HG02970 (cell line): ENCODE measurements at regions not wholly inside any gene's neighbourhood (a gene's known extent, or its start where the extent isn't known, plus 50 kb on each side); places are given as distances from the start of the nearest gene placed in this dataset.

Source experiments
- ATAC-seq: cut with Tn5 transposase; IDR thresholded peaks from one replicate; pipeline ENCODE4 v1.9.1; 2021; ENCODE audit warnings: mild to moderate bottlenecking, moderate library complexity, moderate number of reproducible peaks; ENCODE audit not compliant: unreplicated experiment, low FRiP score

GRCh38 chr9:86893811-86894490 is 53.4 kb downstream of the GAS1 start:
- no peak for ATAC-seq

GRCh38 chr9:86892576-86892975 is 54.7 kb downstream of the GAS1 start:
- no peak for ATAC-seq

GRCh38 chr9:86891886-86892437 is 55.3 kb downstream of the GAS1 start:
- no peak for ATAC-seq

GRCh38 chr9:86891091-86891490 is 56.2 kb downstream of the GAS1 start:
- no peak for ATAC-seq

GRCh38 chr9:86885232-86885631 is 62.1 kb downstream of the GAS1 start:
- ATAC-seq = no peak

GRCh38 chr9:86876621-86877196 is 70.6 kb downstream of the GAS1 start:
- no peak for ATAC-seq

- no peak for ATAC-seq
Measured at GRCh38 chr9:86868616-86869015, 78.7 kb downstream of the GAS1 start.

- ATAC-seq = no peak
Measured at GRCh38 chr9:86867804-86868313, 79.4 kb downstream of the GAS1 start.

- no peak for ATAC-seq
Measured at GRCh38 chr9:86865952-86866351, 81.4 kb downstream of the GAS1 start.

GRCh38 chr9:86860006-86860405 is 87.3 kb downstream of the GAS1 start:
- ATAC-seq = no peak

GRCh38 chr9:86859056-86859455 is 88.2 kb downstream of the GAS1 start:
- ATAC-seq = no peak

GRCh38 chr9:86858009-86858408 is 89.3 kb downstream of the GAS1 start:
- ATAC-seq = no peak

- ATAC-seq = no peak
Measured at GRCh38 chr9:86856259-86856658, 91.0 kb downstream of the GAS1 start.

- no peak for ATAC-seq
Measured at GRCh38 chr9:86854898-86855523, 92.3 kb downstream of the GAS1 start.

GRCh38 chr9:86846656-86847055 is 100.7 kb downstream of the GAS1 start:
- no peak for ATAC-seq

- no peak for ATAC-seq
Measured at GRCh38 chr9:86843206-86843605, 104.1 kb downstream of the GAS1 start.

- ATAC-seq = no peak
Measured at GRCh38 chr9:86842573-86842972, 104.7 kb downstream of the GAS1 start.

- ATAC-seq = no peak
Measured at GRCh38 chr9:86839522-86839921, 107.8 kb downstream of the GAS1 start.

GRCh38 chr9:86838519-86839497 is 108.5 kb downstream of the GAS1 start:
- no peak for ATAC-seq

GRCh38 chr9:86837345-86837744 is 110.0 kb downstream of the GAS1 start:
- no peak for ATAC-seq
